ENCODE measurements at regions not wholly inside any gene's neighbourhood (a gene's known extent, or its start where the extent isn't known, plus 50 kb on each side); places are given as distances from the start of the nearest gene placed in this dataset.

- no peak for TF ChIP-seq ZBTB37 (CRISPR knock-in tag; IDR thresholded peaks at IDR 0.05)
- no peak for TF ChIP-seq MAFK (conservative IDR thresholded peaks at IDR 0.05 in 1 of 2, IDR thresholded peaks at IDR 0.05 in 1 of 2; ENCODE audit: low read length in 2 of 2)
- no peak for TF ChIP-seq ISX (CRISPR knock-in tag; conservative IDR thresholded peaks at IDR 0.05)
- TF ChIP-seq FOXK1 (CRISPR knock-in tag; IDR thresholded peaks at IDR 0.05; ENCODE audit: borderline replicate concordance, low read depth) = no peak
- TF ChIP-seq SSRP1 (CRISPR knock-in tag; IDR thresholded peaks at IDR 0.05) = no peak
- no peak for TF ChIP-seq ZNF512B (CRISPR knock-in tag; IDR thresholded peaks at IDR 0.05; ENCODE audit: borderline replicate concordance)
These were observed 301.3 kb downstream of the PLPP3 start (continued) for GRCh38 chr1:56278061-56278460.

- intact Hi-C loops (cut with micrococcal nuclease; ENCODE audit: unreplicated experiment) (no loop called here), in situ Hi-C loops (cut with HindIII; ENCODE audit: extremely low pct_ligation_motif_present, low pct_unique_long_range_greater_than_20kb) (no loop called here)
- Histone ChIP-seq H3K27ac (ENCODE audit: extremely low read length, insufficient read depth, low read length) (no peak overlapping the region), H3K36me3 (replicated peaks in 1 of 2; ENCODE audit: control insufficient read depth in 1 of 2, insufficient read depth in 2 of 2, low read length in 2 of 2) (no peaks in the 10 kb centered on the region), H3K4me3 (replicated peaks in 1 of 3; ENCODE audit: insufficient read depth in 1 of 3, low read depth in 2 of 3, low read length in 3 of 3) (no peak overlapping the region), H2AFZ (ENCODE audit: low read length) (no peak overlapping the region), H3K9ac (ENCODE audit: insufficient read depth, low read depth, low read length) (no peak overlapping the region), H4K20me1 (ENCODE audit: insufficient read depth, low read length) (no peaks in the 10 kb centered on the region), H3K4me1 (ENCODE audit: insufficient read depth, low read length) (peaks cover 7% of the 10 kb centered on the region; the same call in 1 of the 2 replicates), H3K79me2 (ENCODE audit: insufficient read depth, low read length) (no peaks in the 10 kb centered on the region), H3K27me3 (ENCODE audit: control insufficient read depth in 1 of 2, insufficient read depth in 2 of 2, low read length in 2 of 2) (no peaks in the 10 kb centered on the region), H3K4me2 (ENCODE audit: low read depth, low read length) (no peak overlapping the region), H3K9me3 (ENCODE audit: low read length) (no peaks in the 10 kb centered on the region)
- BruUV-seq (replicated peaks) = no TSS peak
- CTCF ChIA-PET (ENCODE audit: low intra/inter-chr PET ratio, low total read pairs) = no interaction called here
- WGBS (ENCODE audit: low lambda C conversion rate) = 52% methylated on average over 7 of the region's 7 CpGs
- no peak for ATAC-seq
- DNase-seq (ENCODE audit: low spot score) = no peak
- no peak for FAIRE-seq
- POLR2A ChIA-PET = no interaction called here
- TF ChIP-seq ZFP62 (CRISPR knock-in tag; IDR thresholded peaks at IDR 0.05) = no peak
- no peak for TF ChIP-seq NFYB (CRISPR knock-in tag; IDR thresholded peaks at IDR 0.05)
- TF ChIP-seq ZNF546 (CRISPR knock-in tag; conservative IDR thresholded peaks at IDR 0.05) = no peak
- TF ChIP-seq HIVEP1 (CRISPR knock-in tag; IDR thresholded peaks at IDR 0.05) = no peak
- no peak for TF ChIP-seq KDM4B (CRISPR knock-in tag; IDR thresholded peaks at IDR 0.05)
- no peak for TF ChIP-seq ZNF619 (CRISPR knock-in tag; IDR thresholded peaks at IDR 0.05)
- no peak for TF ChIP-seq NR2F2 (IDR thresholded peaks at IDR 0.05; ENCODE audit: borderline replicate concordance, low read depth)
- no peak for TF ChIP-seq SMAD1 (CRISPR knock-in tag; IDR thresholded peaks at IDR 0.05; ENCODE audit: borderline replicate concordance, low read depth)
- no peak for TF ChIP-seq DMAP1 (CRISPR knock-in tag; IDR thresholded peaks at IDR 0.05)
- no peak for TF ChIP-seq SKI (IDR thresholded peaks at IDR 0.05; ENCODE audit: partially characterized antibody)
- TF ChIP-seq ZNF275 (CRISPR knock-in tag; IDR thresholded peaks at IDR 0.05; ENCODE audit: borderline replicate concordance) = no peak
- no peak for TF ChIP-seq NFATC3 (CRISPR knock-in tag; IDR thresholded peaks at IDR 0.05)
These were observed 310.7 kb downstream of the PLPP3 start for GRCh38 chr1:56268519-56269140.
